ENCODE measurements at regions not wholly inside any gene's neighbourhood (a gene's known extent, or its start where the extent isn't known, plus 50 kb on each side); places are given as distances from the start of the nearest gene placed in this dataset.

DNA sequence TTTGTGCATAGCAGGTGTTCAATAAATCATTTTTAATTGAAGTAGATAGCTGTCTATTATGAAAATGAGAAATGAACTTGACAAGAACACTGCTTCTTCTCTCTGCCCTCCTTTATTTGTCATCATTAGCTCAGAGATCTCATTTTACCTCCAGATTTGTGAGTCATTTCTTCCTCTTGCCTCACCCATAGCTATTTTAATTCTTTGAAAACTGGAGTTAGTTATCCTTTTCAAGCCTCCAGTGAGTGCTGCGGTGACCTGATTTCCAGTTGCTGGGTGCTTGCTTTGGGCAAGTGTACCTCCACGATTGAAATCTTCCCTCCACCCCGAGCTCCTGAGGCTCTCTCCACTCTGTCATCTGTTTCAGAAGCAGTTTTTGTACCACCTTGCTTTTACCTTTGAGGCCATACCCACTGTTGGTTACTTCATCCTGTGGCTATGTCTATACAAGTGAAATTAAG is 114.6 kb downstream of the NFKBIZ start:
- BruUV-seq (replicated peaks), result no TSS peak
- Histone ChIP-seq H3K9ac (replicated peaks; ENCODE audit: extremely low read depth, insufficient read depth, low read length) (no peak overlapping the region), H3K79me2 (ENCODE audit: control insufficient read depth, insufficient read depth, low read length) (no peaks in the 10 kb centered on the region), H3K9me3 (replicated peaks; ENCODE audit: control insufficient read depth, insufficient read depth, low read length) (no peaks in the 10 kb centered on the region), H3K9me1 (replicated peaks; ENCODE audit: control insufficient read depth, extremely low read depth, insufficient read depth, low read length) (no peaks in the 10 kb centered on the region), H3K4me3 (replicated peaks in 1 of 3; ENCODE audit: insufficient read depth in 1 of 3, low read depth in 1 of 3, low read length in 3 of 3) (no peak overlapping the region), H3K27me3 (ENCODE audit: control insufficient read depth in 2 of 2, insufficient read depth in 2 of 2, low read length in 2 of 2) (no peaks in the 10 kb centered on the region), H2AFZ (ENCODE audit: low read depth, low read length) (no peak overlapping the region), H3K4me2 (ENCODE audit: insufficient read depth, low read length) (no peak overlapping the region), H4K20me1 (replicated peaks; ENCODE audit: control insufficient read depth, extremely low read depth, insufficient read depth, low read length) (no peaks in the 10 kb centered on the region), H3K27ac (ENCODE audit: insufficient read depth, low read depth, low read length) (no peak overlapping the region), H3K36me3 (ENCODE audit: control insufficient read depth in 2 of 2, extremely low read depth in 1 of 2, insufficient read depth in 2 of 2, low read length in 2 of 2) (no peaks in the 10 kb centered on the region), H3K4me1 (ENCODE audit: control insufficient read depth, extremely low read depth, insufficient read depth, low read length) (no peaks in the 10 kb centered on the region)
- TF ChIP-seq JUN (IDR thresholded peaks at IDR 0.05; ENCODE audit: borderline replicate concordance, insufficient read depth, insufficient read length, low read depth) (no peak), MYC (IDR thresholded peaks at IDR 0.05; ENCODE audit: low read depth, low read length) (no peak), POLR2AphosphoS5 (IDR thresholded peaks at IDR 0.05; ENCODE audit: insufficient read depth, low read depth, low read length) (no peak), EZH2 (IDR thresholded peaks at IDR 0.05; ENCODE audit: borderline replicate concordance, low read depth, low read length, severe bottlenecking) (no peak), FOS (IDR thresholded peaks at IDR 0.05; ENCODE audit: borderline replicate concordance, insufficient read depth, low read length) (peak; percentile 69)
- dilution Hi-C loops (cut with MboI; ENCODE audit: extremely low pct_ligation_motif_present, low sequenced_read_pairs) (no loop called here), intact Hi-C loops (cut with micrococcal nuclease) (no loop called here)
- DNase-seq (ENCODE audit: low read depth, low spot score) (peak; percentile 34), FAIRE-seq (peak; percentile 55)
- ChIA-PET POLR2A (no interaction called here), CTCF (interaction anchor here (0.9 to 1.6 kb wide), 3 partner anchors 10 to 261 kb away, joined by 3 to 8 read pairs (median 5); no protein-coding TSS in a partner anchor)

DNA sequence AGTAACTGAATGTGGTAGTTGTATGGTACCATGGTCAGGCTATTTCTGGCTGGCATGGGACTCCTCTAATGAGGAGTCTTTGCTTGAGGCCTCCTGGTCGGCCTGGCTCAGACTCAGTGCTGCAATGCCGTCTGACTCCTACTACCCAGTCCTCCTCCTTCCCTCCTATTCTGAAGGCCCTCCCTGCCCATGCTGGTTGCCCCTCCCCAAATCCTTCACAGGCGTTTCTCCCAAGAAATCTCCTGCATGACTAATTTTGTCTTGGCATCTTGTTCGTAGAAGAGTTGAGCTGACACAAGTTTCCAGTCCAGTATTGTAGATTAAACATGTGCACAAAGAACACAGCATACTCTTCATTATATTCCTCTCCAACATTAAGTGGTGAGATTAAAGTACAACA is 115.5 kb downstream of the NFKBIZ start:
- Histone ChIP-seq H3K4me1 (ENCODE audit: control insufficient read depth, extremely low read depth, insufficient read depth, low read length) (no peaks in the 10 kb centered on the region), H3K4me2 (ENCODE audit: insufficient read depth, low read length) (no peak overlapping the region), H3K9ac (replicated peaks; ENCODE audit: extremely low read depth, insufficient read depth, low read length) (no peak overlapping the region), H3K79me2 (ENCODE audit: control insufficient read depth, insufficient read depth, low read length) (no peaks in the 10 kb centered on the region), H2AFZ (ENCODE audit: low read depth, low read length) (no peak overlapping the region), H4K20me1 (replicated peaks; ENCODE audit: control insufficient read depth, extremely low read depth, insufficient read depth, low read length) (no peaks in the 10 kb centered on the region), H3K36me3 (ENCODE audit: control insufficient read depth in 2 of 2, extremely low read depth in 1 of 2, insufficient read depth in 2 of 2, low read length in 2 of 2) (no peaks in the 10 kb centered on the region), H3K4me3 (replicated peaks in 1 of 3; ENCODE audit: insufficient read depth in 1 of 3, low read depth in 1 of 3, low read length in 3 of 3) (no peak overlapping the region), H3K9me3 (replicated peaks; ENCODE audit: control insufficient read depth, insufficient read depth, low read length) (no peaks in the 10 kb centered on the region), H3K27me3 (ENCODE audit: control insufficient read depth in 2 of 2, insufficient read depth in 2 of 2, low read length in 2 of 2) (no peaks in the 10 kb centered on the region), H3K9me1 (replicated peaks; ENCODE audit: control insufficient read depth, extremely low read depth, insufficient read depth, low read length) (no peaks in the 10 kb centered on the region), H3K27ac (ENCODE audit: insufficient read depth, low read depth, low read length) (no peak overlapping the region)
- BruUV-seq (replicated peaks), result no TSS peak
- ChIA-PET POLR2A (no interaction called here), CTCF (no interaction called here)
- no peak for DNase-seq (ENCODE audit: low read depth, low spot score)
- TF ChIP-seq, protein P1, sequence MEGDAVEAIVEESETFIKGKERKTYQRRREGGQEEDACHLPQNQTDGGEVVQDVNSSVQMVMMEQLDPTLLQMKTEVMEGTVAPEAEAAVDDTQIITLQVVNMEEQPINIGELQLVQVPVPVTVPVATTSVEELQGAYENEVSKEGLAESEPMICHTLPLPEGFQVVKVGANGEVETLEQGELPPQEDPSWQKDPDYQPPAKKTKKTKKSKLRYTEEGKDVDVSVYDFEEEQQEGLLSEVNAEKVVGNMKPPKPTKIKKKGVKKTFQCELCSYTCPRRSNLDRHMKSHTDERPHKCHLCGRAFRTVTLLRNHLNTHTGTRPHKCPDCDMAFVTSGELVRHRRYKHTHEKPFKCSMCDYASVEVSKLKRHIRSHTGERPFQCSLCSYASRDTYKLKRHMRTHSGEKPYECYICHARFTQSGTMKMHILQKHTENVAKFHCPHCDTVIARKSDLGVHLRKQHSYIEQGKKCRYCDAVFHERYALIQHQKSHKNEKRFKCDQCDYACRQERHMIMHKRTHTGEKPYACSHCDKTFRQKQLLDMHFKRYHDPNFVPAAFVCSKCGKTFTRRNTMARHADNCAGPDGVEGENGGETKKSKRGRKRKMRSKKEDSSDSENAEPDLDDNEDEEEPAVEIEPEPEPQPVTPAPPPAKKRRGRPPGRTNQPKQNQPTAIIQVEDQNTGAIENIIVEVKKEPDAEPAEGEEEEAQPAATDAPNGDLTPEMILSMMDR (IDR thresholded peaks at IDR 0.05; ENCODE audit: extremely low read depth in 1 of 2, insufficient read depth in 1 of 2, low read depth in 1 of 2, low read length in 2 of 2), result no peak
- TF ChIP-seq POLR2A (IDR thresholded peaks at IDR 0.05; ENCODE audit: low read depth, low read length) (no peak), FOS (IDR thresholded peaks at IDR 0.05; ENCODE audit: borderline replicate concordance, insufficient read depth, low read length) (no peak), MYC (IDR thresholded peaks at IDR 0.05; ENCODE audit: low read depth, low read length) (no peak), GATA2 (IDR thresholded peaks at IDR 0.05; ENCODE audit: insufficient read depth, insufficient read length, low read depth, low read length) (no peak), POLR2AphosphoS5 (IDR thresholded peaks at IDR 0.05; ENCODE audit: insufficient read depth, low read depth, low read length) (no peak), JUN (IDR thresholded peaks at IDR 0.05; ENCODE audit: borderline replicate concordance, insufficient read depth, insufficient read length, low read depth) (no peak)
- TF ChIP-seq, protein P2, sequence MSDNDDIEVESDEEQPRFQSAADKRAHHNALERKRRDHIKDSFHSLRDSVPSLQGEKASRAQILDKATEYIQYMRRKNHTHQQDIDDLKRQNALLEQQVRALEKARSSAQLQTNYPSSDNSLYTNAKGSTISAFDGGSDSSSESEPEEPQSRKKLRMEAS (IDR thresholded peaks at IDR 0.05; ENCODE audit: insufficient read depth, insufficient read length), result no peak
- no peak for FAIRE-seq
- dilution Hi-C loops (cut with MboI; ENCODE audit: extremely low pct_ligation_motif_present, low sequenced_read_pairs) (no loop called here), intact Hi-C loops (cut with micrococcal nuclease) (no loop called here)
